AG09309 (cell line): ENCODE measurements at regions not wholly inside any gene's neighbourhood (a gene's known extent, or its start where the extent isn't known, plus 50 kb on each side); places are given as distances from the start of the nearest gene placed in this dataset.

Source experiments
- DNase-seq: peaks from one replicate; pipeline ENCODE4 v3.0.0-alpha.2; 2010; ENCODE audit warnings: low read depth
- H3K4me3 ChIP-seq: 2 replicates; pipeline ENCODE4 v1.5.1; 2011; ENCODE audit warnings: mild to moderate bottlenecking, low read depth, low read length, moderate library complexity; ENCODE audit not compliant: control insufficient read depth
- TF ChIP-seq, protein P1 (sequence below): IDR thresholded peaks from 2 replicates; pipeline ENCODE4 v1.5.1; 2011; ENCODE audit warnings: mild to moderate bottlenecking, low read depth, low read length, inconsistent platforms; ENCODE audit not compliant: insufficient read depth, control insufficient read depth; ENCODE audit errors: missing control alignments

DNA sequence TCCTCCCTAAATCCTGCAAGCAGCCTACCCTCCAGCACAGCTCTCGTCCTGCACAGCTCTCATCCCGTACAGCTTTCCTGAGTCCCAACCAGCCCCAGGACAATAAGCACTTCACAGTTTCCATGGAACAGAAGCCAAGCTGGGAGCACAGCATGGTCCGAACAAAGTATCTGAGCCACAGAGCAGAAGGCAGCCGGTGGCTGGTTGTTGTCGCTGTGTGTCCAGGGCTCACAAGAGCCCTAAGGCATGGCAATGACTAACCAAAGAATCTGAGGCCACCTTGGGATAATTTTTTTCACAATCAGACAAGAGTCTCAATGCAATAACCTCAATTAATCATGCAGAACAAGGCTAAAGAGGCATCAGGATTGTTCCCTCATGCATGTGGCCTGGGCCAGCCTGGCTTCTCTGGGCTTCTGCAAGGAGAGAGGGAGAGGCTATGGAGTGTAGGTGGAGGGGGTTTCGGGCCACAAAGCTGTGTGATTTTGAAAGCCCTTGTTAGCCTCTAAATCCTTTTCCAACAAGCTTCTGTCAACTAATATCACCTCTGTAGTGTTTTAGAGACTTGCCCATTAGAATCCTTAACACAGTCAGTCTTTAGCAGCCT is 323.4 kb downstream of the PIK3R1 start:
- TF ChIP-seq, protein P1, sequence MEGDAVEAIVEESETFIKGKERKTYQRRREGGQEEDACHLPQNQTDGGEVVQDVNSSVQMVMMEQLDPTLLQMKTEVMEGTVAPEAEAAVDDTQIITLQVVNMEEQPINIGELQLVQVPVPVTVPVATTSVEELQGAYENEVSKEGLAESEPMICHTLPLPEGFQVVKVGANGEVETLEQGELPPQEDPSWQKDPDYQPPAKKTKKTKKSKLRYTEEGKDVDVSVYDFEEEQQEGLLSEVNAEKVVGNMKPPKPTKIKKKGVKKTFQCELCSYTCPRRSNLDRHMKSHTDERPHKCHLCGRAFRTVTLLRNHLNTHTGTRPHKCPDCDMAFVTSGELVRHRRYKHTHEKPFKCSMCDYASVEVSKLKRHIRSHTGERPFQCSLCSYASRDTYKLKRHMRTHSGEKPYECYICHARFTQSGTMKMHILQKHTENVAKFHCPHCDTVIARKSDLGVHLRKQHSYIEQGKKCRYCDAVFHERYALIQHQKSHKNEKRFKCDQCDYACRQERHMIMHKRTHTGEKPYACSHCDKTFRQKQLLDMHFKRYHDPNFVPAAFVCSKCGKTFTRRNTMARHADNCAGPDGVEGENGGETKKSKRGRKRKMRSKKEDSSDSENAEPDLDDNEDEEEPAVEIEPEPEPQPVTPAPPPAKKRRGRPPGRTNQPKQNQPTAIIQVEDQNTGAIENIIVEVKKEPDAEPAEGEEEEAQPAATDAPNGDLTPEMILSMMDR: no peak

DNA sequence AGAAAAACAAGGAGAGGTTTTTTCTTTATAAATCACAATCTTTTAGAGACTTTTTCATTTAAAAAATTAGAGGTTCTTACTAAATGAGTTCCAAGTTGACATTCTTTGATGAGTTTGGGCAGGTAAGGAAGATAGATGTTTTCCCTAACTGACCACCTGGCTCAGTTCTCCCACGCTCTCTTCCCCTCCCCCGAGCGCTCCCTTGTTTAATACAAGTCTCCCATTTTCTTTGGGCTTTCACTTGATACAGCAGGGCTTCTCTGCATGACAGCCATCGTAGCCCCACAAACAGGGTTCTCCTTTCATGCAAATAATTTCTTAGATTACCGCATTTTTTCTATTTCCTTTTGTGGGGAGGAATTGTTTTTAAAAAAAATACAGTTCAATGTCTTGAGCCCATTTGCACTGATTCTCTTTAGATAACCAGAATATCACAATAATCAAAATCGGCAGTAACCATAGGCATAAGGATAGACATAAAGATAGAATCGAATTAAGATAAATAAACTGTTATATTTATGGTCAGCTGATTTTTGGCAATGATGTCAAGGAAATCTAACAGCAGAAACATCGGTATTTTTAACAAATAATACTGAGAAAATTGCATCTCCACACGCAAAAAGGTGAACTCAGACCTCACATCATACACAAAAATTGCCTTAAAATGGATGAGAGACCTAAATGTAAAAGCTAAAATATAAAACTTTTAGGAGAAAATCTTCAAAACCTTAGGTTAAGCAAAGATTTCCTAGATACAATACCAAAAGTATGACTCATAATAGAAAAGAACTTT is 325.4 kb downstream of the PIK3R1 start:
- DNase-seq: no peak

More for the DNA sequence above, 323.4 kb downstream of the PIK3R1 start:
- H3K4me3 ChIP-seq: no peak overlapping the region
- DNase-seq: no peak

GRCh38 chr5:68542207-68542606 is 326.7 kb downstream of the PIK3R1 start:
- TF ChIP-seq, protein P1: no peak
- H3K4me3 ChIP-seq: no peak overlapping the region
- DNase-seq: no peak

More for the DNA sequence above, 325.4 kb downstream of the PIK3R1 start:
- TF ChIP-seq, protein P1: no peak
- no peak overlapping the region for H3K4me3 ChIP-seq

DNA sequence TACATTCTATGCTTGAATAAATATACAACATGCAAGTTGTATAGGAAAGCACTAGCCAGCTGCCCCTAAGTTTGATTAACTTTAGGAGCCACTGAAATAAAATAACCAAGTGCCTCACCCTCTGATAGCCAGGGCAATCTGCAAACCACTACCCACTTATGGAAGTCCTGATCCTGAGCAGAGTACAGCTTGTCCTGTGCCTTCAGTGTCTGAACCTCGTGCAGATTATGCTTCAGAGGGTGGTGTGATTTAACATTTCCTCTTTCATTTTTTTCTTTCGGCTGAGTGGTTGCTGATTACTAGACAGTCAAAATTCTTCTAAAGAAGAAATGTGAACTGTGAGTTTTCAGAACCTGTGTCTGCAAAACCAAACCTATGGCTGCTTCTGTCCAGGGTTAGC is 327.7 kb downstream of the PIK3R1 start:
- H3K4me3 ChIP-seq: no peak overlapping the region
- TF ChIP-seq, protein P1: no peak
- DNase-seq: no peak

DNA sequence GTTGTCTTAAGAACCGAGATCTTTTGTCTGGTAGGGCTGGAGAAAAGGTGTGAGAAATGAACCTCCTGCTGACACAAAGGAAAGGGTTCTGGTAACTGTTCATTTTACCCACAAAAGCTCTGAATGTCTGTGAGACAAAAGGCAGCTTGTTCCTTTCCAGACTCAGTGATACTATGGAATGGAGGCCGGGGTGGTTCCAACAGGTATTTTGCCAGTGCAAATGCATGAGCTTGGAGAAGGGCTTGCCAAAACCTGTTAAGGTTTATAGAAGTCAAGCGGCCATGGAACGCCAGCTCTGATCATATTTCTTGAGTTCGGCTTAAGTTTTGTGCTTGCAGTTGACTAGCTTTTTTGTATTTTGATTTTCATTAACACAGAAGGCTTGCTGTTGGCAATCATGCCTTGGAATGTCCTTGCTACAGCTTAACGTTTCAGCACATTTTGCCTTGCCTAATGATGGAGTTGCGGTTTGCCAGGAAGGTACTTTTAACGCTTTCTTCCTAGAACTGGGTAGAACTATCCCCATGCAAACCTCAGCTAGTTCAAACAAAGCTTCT is 328.6 kb downstream of the PIK3R1 start:
- TF ChIP-seq, protein P1: no peak
- no peak overlapping the region for H3K4me3 ChIP-seq
- DNase-seq: no peak

GRCh38 chr5:68544648-68545552 is 329.3 kb downstream of the PIK3R1 start:
- no peak overlapping the region for H3K4me3 ChIP-seq
- TF ChIP-seq, protein P1: no peak
- no peak for DNase-seq
